ENCODE measurements at regions not wholly inside any gene's neighbourhood (a gene's known extent, or its start where the extent isn't known, plus 50 kb on each side); places are given as distances from the start of the nearest gene placed in this dataset.
"Not testable (repeated sequence)": the region's sequence is repeated elsewhere in the genome, so short reads cannot be mapped to it uniquely, and the experiment has no call there.

GRCh38 chr13:95411428-95412040, 110.3 kb upstream of the ABCC4 start:
- no peaks in the 10 kb centered on the region for H3K9me3 ChIP-seq (ENCODE audit: control insufficient read depth in 2 of 2, low read length in 2 of 2)
- H3K27ac ChIP-seq (ENCODE audit: low read depth in 2 of 2, low read length in 2 of 2) = no peak overlapping the region
- H3K27me3 ChIP-seq (ENCODE audit: control insufficient read depth in 2 of 2, insufficient read depth in 2 of 2, low read length in 2 of 2) = no peaks in the 10 kb centered on the region
- H3K4me1 ChIP-seq (ENCODE audit: control insufficient read depth in 2 of 2, insufficient read depth in 2 of 2, low read length in 2 of 2) = no peaks in the 10 kb centered on the region
- no peaks in the 10 kb centered on the region for H3K36me3 ChIP-seq (ENCODE audit: control insufficient read depth in 2 of 2, insufficient read depth in 2 of 2, low read length in 2 of 2)
- no peak overlapping the region for H3K4me3 ChIP-seq (ENCODE audit: low read length in 2 of 2)
- H3K9ac ChIP-seq (ENCODE audit: low read depth in 1 of 2, low read length in 2 of 2) = no peak overlapping the region

- H3K27me3 ChIP-seq (ENCODE audit: control insufficient read depth in 2 of 2, insufficient read depth in 2 of 2, low read length in 2 of 2) = no peaks in the 10 kb centered on the region
- H3K4me3 ChIP-seq (ENCODE audit: low read length in 2 of 2) = no peak overlapping the region
- H3K36me3 ChIP-seq (ENCODE audit: control insufficient read depth in 2 of 2, insufficient read depth in 2 of 2, low read length in 2 of 2) = no peaks in the 10 kb centered on the region
- no peaks in the 10 kb centered on the region for H3K4me1 ChIP-seq (ENCODE audit: control insufficient read depth in 2 of 2, insufficient read depth in 2 of 2, low read length in 2 of 2)
- no peak overlapping the region for H3K27ac ChIP-seq (ENCODE audit: low read depth in 2 of 2, low read length in 2 of 2)
- no peak overlapping the region for H3K9ac ChIP-seq (ENCODE audit: low read depth in 1 of 2, low read length in 2 of 2)
- H3K9me3 ChIP-seq (ENCODE audit: control insufficient read depth in 2 of 2, low read length in 2 of 2) = no peaks in the 10 kb centered on the region
Observed at GRCh38 chr13:95418946-95419345, 117.7 kb upstream of the ABCC4 start.

- H3K27ac ChIP-seq (ENCODE audit: low read depth in 2 of 2, low read length in 2 of 2) = no peak overlapping the region
- no peak overlapping the region for H3K9ac ChIP-seq (ENCODE audit: low read depth in 1 of 2, low read length in 2 of 2)
- H3K4me1 ChIP-seq (ENCODE audit: control insufficient read depth in 2 of 2, insufficient read depth in 2 of 2, low read length in 2 of 2) = no peaks in the 10 kb centered on the region
- H3K4me3 ChIP-seq (ENCODE audit: low read length in 2 of 2) = no peak overlapping the region
- H3K36me3 ChIP-seq (ENCODE audit: control insufficient read depth in 2 of 2, insufficient read depth in 2 of 2, low read length in 2 of 2) = no peaks in the 10 kb centered on the region
- H3K27me3 ChIP-seq (ENCODE audit: control insufficient read depth in 2 of 2, insufficient read depth in 2 of 2, low read length in 2 of 2) = no peaks in the 10 kb centered on the region
- no peaks in the 10 kb centered on the region for H3K9me3 ChIP-seq (ENCODE audit: control insufficient read depth in 2 of 2, low read length in 2 of 2)
Observed at GRCh38 chr13:95420501-95420900, 119.2 kb upstream of the ABCC4 start.

GRCh38 chr13:95426631-95427030, 125.4 kb upstream of the ABCC4 start:
- Histone ChIP-seq H3K4me3 (ENCODE audit: low read length in 2 of 2) (no peak overlapping the region), H3K9ac (ENCODE audit: low read depth in 1 of 2, low read length in 2 of 2) (no peak overlapping the region), H3K4me1 (ENCODE audit: control insufficient read depth in 2 of 2, insufficient read depth in 2 of 2, low read length in 2 of 2) (no peaks in the 10 kb centered on the region), H3K9me3 (ENCODE audit: control insufficient read depth in 2 of 2, low read length in 2 of 2) (no peaks in the 10 kb centered on the region), H3K27me3 (ENCODE audit: control insufficient read depth in 2 of 2, insufficient read depth in 2 of 2, low read length in 2 of 2) (no peaks in the 10 kb centered on the region), H3K27ac (ENCODE audit: low read depth in 2 of 2, low read length in 2 of 2) (no peak overlapping the region), H3K36me3 (ENCODE audit: control insufficient read depth in 2 of 2, insufficient read depth in 2 of 2, low read length in 2 of 2) (no peaks in the 10 kb centered on the region)

- not testable (repeated sequence) for H3K36me3 ChIP-seq (ENCODE audit: control insufficient read depth in 2 of 2, insufficient read depth in 2 of 2, low read length in 2 of 2); H3K4me3 ChIP-seq (ENCODE audit: low read length in 2 of 2); H3K9me3 ChIP-seq (ENCODE audit: control insufficient read depth in 2 of 2, low read length in 2 of 2); H3K4me1 ChIP-seq (ENCODE audit: control insufficient read depth in 2 of 2, insufficient read depth in 2 of 2, low read length in 2 of 2); H3K27ac ChIP-seq (ENCODE audit: low read depth in 2 of 2, low read length in 2 of 2); H3K27me3 ChIP-seq (ENCODE audit: control insufficient read depth in 2 of 2, insufficient read depth in 2 of 2, low read length in 2 of 2); H3K9ac ChIP-seq (ENCODE audit: low read depth in 1 of 2, low read length in 2 of 2)
Observed at GRCh38 chr13:95430525-95430924, 122.0 kb upstream of the CLDN10 start.

- Histone ChIP-seq H3K9me3 (ENCODE audit: control insufficient read depth in 2 of 2, low read length in 2 of 2) (no peaks in the 10 kb centered on the region), H3K27ac (ENCODE audit: low read depth in 2 of 2, low read length in 2 of 2) (no peak overlapping the region), H3K36me3 (ENCODE audit: control insufficient read depth in 2 of 2, insufficient read depth in 2 of 2, low read length in 2 of 2) (no peaks in the 10 kb centered on the region), H3K9ac (ENCODE audit: low read depth in 1 of 2, low read length in 2 of 2) (no peak overlapping the region), H3K4me1 (ENCODE audit: control insufficient read depth in 2 of 2, insufficient read depth in 2 of 2, low read length in 2 of 2) (no peaks in the 10 kb centered on the region), H3K4me3 (ENCODE audit: low read length in 2 of 2) (no peak overlapping the region), H3K27me3 (ENCODE audit: control insufficient read depth in 2 of 2, insufficient read depth in 2 of 2, low read length in 2 of 2) (no peaks in the 10 kb centered on the region)
Observed at GRCh38 chr13:95432141-95432540, 120.4 kb upstream of the CLDN10 start.

- H3K9ac ChIP-seq (ENCODE audit: low read depth in 1 of 2, low read length in 2 of 2) = no peak overlapping the region
- H3K9me3 ChIP-seq (ENCODE audit: control insufficient read depth in 2 of 2, low read length in 2 of 2) = no peaks in the 10 kb centered on the region
- H3K36me3 ChIP-seq (ENCODE audit: control insufficient read depth in 2 of 2, insufficient read depth in 2 of 2, low read length in 2 of 2) = no peaks in the 10 kb centered on the region
- H3K4me1 ChIP-seq (ENCODE audit: control insufficient read depth in 2 of 2, insufficient read depth in 2 of 2, low read length in 2 of 2) = no peaks in the 10 kb centered on the region
- H3K4me3 ChIP-seq (ENCODE audit: low read length in 2 of 2) = no peak overlapping the region
- no peak overlapping the region for H3K27ac ChIP-seq (ENCODE audit: low read depth in 2 of 2, low read length in 2 of 2)
- H3K27me3 ChIP-seq (ENCODE audit: control insufficient read depth in 2 of 2, insufficient read depth in 2 of 2, low read length in 2 of 2) = no peaks in the 10 kb centered on the region
Observed at GRCh38 chr13:95433537-95433936, 119.0 kb upstream of the CLDN10 start.

- Histone ChIP-seq H3K27me3 (ENCODE audit: control insufficient read depth in 2 of 2, insufficient read depth in 2 of 2, low read length in 2 of 2) (no peaks in the 10 kb centered on the region), H3K4me3 (ENCODE audit: low read length in 2 of 2) (no peak overlapping the region), H3K27ac (ENCODE audit: low read depth in 2 of 2, low read length in 2 of 2) (no peak overlapping the region), H3K4me1 (ENCODE audit: control insufficient read depth in 2 of 2, insufficient read depth in 2 of 2, low read length in 2 of 2) (no peaks in the 10 kb centered on the region), H3K36me3 (ENCODE audit: control insufficient read depth in 2 of 2, insufficient read depth in 2 of 2, low read length in 2 of 2) (no peaks in the 10 kb centered on the region), H3K9me3 (ENCODE audit: control insufficient read depth in 2 of 2, low read length in 2 of 2) (no peaks in the 10 kb centered on the region), H3K9ac (ENCODE audit: low read depth in 1 of 2, low read length in 2 of 2) (no peak overlapping the region)
Observed at GRCh38 chr13:95434111-95434510, 118.4 kb upstream of the CLDN10 start.

- no peaks in the 10 kb centered on the region for H3K4me1 ChIP-seq (ENCODE audit: control insufficient read depth in 2 of 2, insufficient read depth in 2 of 2, low read length in 2 of 2)
- H3K4me3 ChIP-seq (ENCODE audit: low read length in 2 of 2) = no peak overlapping the region
- H3K9me3 ChIP-seq (ENCODE audit: control insufficient read depth in 2 of 2, low read length in 2 of 2) = no peaks in the 10 kb centered on the region
- no peak overlapping the region for H3K9ac ChIP-seq (ENCODE audit: low read depth in 1 of 2, low read length in 2 of 2)
- H3K36me3 ChIP-seq (ENCODE audit: control insufficient read depth in 2 of 2, insufficient read depth in 2 of 2, low read length in 2 of 2) = no peaks in the 10 kb centered on the region
- no peak overlapping the region for H3K27ac ChIP-seq (ENCODE audit: low read depth in 2 of 2, low read length in 2 of 2)
- no peaks in the 10 kb centered on the region for H3K27me3 ChIP-seq (ENCODE audit: control insufficient read depth in 2 of 2, insufficient read depth in 2 of 2, low read length in 2 of 2)
Observed at GRCh38 chr13:95437561-95437960, 115.0 kb upstream of the CLDN10 start.

GRCh38 chr13:95438297-95438696, 114.2 kb upstream of the CLDN10 start:
- Histone ChIP-seq H3K9me3 (ENCODE audit: control insufficient read depth in 2 of 2, low read length in 2 of 2) (no peaks in the 10 kb centered on the region), H3K36me3 (ENCODE audit: control insufficient read depth in 2 of 2, insufficient read depth in 2 of 2, low read length in 2 of 2) (no peaks in the 10 kb centered on the region), H3K9ac (ENCODE audit: low read depth in 1 of 2, low read length in 2 of 2) (no peak overlapping the region), H3K27ac (ENCODE audit: low read depth in 2 of 2, low read length in 2 of 2) (no peak overlapping the region), H3K4me1 (ENCODE audit: control insufficient read depth in 2 of 2, insufficient read depth in 2 of 2, low read length in 2 of 2) (no peaks in the 10 kb centered on the region), H3K27me3 (ENCODE audit: control insufficient read depth in 2 of 2, insufficient read depth in 2 of 2, low read length in 2 of 2) (no peaks in the 10 kb centered on the region), H3K4me3 (ENCODE audit: low read length in 2 of 2) (no peak overlapping the region)

Data from mucosa of rectum (tissue), 2 donors.